ENCODE measurements at regions not wholly inside any gene's neighbourhood (a gene's known extent, or its start where the extent isn't known, plus 50 kb on each side); places are given as distances from the start of the nearest gene placed in this dataset.

DNA sequence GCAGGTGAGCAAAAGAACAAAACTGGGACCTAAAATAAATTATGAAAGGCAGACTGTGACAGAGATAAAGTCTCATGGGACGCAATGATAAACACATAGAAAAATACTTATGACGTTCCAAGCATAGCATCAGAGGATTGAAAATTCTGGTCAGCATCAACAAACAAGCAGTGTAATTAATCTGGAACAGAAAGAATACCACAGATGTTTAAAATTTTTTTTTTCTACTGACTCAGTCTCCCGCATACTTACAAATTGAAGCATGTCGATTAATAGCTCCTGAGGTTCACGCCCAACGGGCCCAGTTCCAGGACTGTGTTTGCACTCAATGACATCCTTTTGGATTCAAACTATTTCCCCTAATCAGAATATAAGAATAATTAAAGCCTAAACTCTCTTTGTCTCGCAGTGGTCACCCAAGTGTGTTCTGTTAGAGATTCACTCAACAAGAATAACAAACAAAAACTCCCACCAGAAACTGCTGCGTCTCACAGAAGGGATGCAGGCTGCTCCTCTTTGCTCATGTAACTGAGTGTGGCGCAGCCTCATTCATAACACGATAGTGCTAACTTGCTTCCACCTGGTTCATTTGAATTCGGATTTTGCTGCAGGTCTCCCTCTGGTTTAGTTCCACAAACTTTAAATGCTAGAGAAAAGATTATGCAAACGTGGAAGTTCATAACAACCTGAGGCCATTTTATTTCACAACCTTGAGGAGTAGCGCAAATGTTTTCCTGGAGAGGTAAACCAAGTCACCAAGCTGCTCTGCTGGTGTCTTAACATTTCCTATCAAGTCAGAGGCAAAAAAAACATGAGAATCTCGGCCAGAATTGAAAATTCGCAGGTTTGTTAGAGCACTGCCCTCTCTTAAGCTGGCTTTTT is 69.0 kb upstream of the CITED2 start:
- no peak for TF ChIP-seq CTCF (IDR thresholded peaks at IDR 0.05; ENCODE audit: control insufficient read depth, extremely low read depth, insufficient read depth)
- DNase-seq (ENCODE audit: low read depth), result no peak
- H3K4me3 ChIP-seq (ENCODE audit: low read depth, low read length), result no peak overlapping the region

DNA sequence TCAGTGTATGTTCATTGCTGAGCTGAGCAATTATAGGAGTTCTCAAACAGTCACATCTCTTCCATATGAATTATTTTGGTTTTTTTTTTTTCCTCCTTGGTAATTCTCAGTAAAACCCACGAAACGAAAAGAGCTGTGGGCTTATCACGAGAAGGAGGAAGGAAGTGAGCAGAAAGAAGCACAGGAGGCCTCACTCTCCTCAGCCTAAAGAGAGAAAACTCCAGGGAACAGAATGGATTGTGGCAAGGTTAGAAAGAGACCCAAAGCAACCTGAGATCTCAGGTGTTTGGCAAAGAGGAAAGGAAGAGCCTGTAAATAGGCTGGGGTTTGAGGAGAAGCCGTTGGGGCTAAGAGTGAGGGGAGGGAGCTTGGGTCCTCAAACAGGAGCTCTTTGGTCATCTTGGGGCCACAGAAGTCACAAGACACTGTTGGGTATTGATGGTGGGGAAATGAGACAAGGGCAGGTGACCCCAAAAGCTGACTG is 67.8 kb upstream of the CITED2 start:
- H3K4me3 ChIP-seq (ENCODE audit: low read depth, low read length), result no peak overlapping the region
- no peak for DNase-seq (ENCODE audit: low read depth)
- TF ChIP-seq CTCF (IDR thresholded peaks at IDR 0.05; ENCODE audit: control insufficient read depth, extremely low read depth, insufficient read depth), result no peak

DNA sequence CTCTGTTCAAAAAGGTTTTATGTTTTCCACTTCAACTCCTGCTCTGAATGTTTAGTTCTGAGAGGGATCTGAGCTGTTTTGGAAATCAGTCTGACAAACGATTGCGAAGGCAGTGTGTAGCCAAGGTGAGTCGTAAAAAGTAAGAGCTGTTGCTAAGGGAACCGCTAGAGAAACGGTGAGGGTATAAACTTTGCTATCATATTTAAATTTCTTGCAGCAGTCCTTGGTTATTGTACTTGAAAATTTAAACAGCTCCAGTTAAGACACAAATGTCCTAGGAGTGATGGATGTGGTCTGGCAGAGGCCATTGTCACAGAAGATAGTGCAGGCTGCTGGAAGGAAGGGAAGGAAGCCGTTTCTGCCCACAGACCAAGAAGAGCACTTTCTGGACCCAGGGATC is 64.9 kb upstream of the CITED2 start:
- no peak for TF ChIP-seq CTCF (IDR thresholded peaks at IDR 0.05; ENCODE audit: control insufficient read depth, extremely low read depth, insufficient read depth)
- no peak for DNase-seq (ENCODE audit: low read depth)
- H3K4me3 ChIP-seq (ENCODE audit: low read depth, low read length), result no peak overlapping the region

DNA sequence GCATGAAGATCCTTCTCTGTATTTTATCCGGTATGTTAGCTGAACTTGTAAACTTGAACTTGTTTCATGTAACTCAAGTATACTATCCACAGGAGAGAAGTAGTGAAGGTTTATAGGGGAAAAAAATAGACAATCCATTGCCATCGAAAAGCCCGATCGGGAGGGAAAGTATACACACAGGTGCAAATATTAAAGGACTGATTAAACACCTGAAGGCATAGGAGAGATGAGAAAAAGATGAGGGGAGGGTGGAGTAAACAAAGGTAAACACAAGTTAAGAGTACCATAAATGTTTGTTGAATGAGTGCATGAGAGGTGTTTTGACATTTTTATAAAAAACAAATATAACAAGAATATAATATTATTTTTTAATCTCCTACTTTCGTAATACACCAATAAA is 64.3 kb upstream of the CITED2 start:
- TF ChIP-seq CTCF (IDR thresholded peaks at IDR 0.05; ENCODE audit: control insufficient read depth, extremely low read depth, insufficient read depth), result no peak
- no peak for DNase-seq (ENCODE audit: low read depth)
- no peak overlapping the region for H3K4me3 ChIP-seq (ENCODE audit: low read depth, low read length)

GRCh38 chr6:139436957-139437348 is 62.5 kb upstream of the CITED2 start:
- H3K4me3 ChIP-seq (ENCODE audit: low read depth, low read length), result no peak overlapping the region
- no peak for TF ChIP-seq CTCF (IDR thresholded peaks at IDR 0.05; ENCODE audit: control insufficient read depth, extremely low read depth, insufficient read depth)
- DNase-seq (ENCODE audit: low read depth), result no peak

GRCh38 chr6:139436200-139436956 is 61.9 kb upstream of the CITED2 start:
- no peak overlapping the region for H3K4me3 ChIP-seq (ENCODE audit: low read depth, low read length)
- no peak for DNase-seq (ENCODE audit: low read depth)
- TF ChIP-seq CTCF (IDR thresholded peaks at IDR 0.05; ENCODE audit: control insufficient read depth, extremely low read depth, insufficient read depth), result no peak
